ENCODE measurements at regions not wholly inside any gene's neighbourhood (a gene's known extent, or its start where the extent isn't known, plus 50 kb on each side); places are given as distances from the start of the nearest gene placed in this dataset.

- TF ChIP-seq CTCF (IDR thresholded peaks at IDR 0.05): no peak
- TF ChIP-seq POLR2A (IDR thresholded peaks at IDR 0.05): no peak
These were observed 310.8 kb downstream of the BMP7 start for GRCh38 chr20:56955680-56956079.

All from right lobe of liver (tissue), 4 donors.